ENCODE measurements at regions not wholly inside any gene's neighbourhood (a gene's known extent, or its start where the extent isn't known, plus 50 kb on each side); places are given as distances from the start of the nearest gene placed in this dataset.

DNA sequence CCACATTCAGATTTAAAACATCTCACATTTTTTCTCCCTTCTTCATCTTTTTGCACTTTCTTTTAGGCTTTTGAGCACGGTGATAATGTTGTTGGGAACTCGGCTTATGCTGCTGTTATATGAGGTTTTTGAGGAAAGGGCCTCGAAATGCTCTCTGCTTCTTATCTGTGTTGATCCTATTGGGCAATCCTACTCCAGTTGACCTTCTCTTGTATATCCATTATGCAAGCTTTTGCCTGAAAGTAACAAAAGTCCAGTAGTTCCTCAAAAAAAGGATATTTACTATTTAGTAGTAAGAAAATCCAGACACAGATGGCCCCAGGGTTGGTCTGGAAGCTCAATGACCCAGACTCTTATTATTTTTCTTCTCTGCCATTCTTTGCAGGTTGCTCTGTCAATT lies 57.7 kb upstream of the SPANXB1 start:
- H3K36me3 ChIP-seq (ENCODE audit: control insufficient read depth, insufficient read depth, low read length), result no peaks in the 10 kb centered on the region
- CTCF ChIA-PET, result no interaction called here
- no peaks in the 10 kb centered on the region for H3K4me1 ChIP-seq (ENCODE audit: control insufficient read depth, insufficient read depth, low read length)
- no TSS peak for BruUV-seq (replicated peaks)
- no peak overlapping the region for H3K27ac ChIP-seq (ENCODE audit: low read length)
- POLR2A ChIA-PET, result no interaction called here
- H3K27me3 ChIP-seq (ENCODE audit: control insufficient read depth, insufficient read depth, low read length), result no peaks in the 10 kb centered on the region
- intact Hi-C loops (cut with micrococcal nuclease; ENCODE audit: unreplicated experiment), result no loop called here
- ATAC-seq, result no peak
- no peak overlapping the region for H3K4me3 ChIP-seq (ENCODE audit: low read depth in 2 of 2, low read length in 2 of 2)
- in situ Hi-C loops (cut with HindIII; ENCODE audit: low pct_unique_long_range_greater_than_20kb, low sequenced_read_pairs), result no loop called here
- H3K9me3 ChIP-seq (ENCODE audit: control insufficient read depth, insufficient read depth, low read depth, low read length), result no peaks in the 10 kb centered on the region
- TF ChIP-seq, protein P1, sequence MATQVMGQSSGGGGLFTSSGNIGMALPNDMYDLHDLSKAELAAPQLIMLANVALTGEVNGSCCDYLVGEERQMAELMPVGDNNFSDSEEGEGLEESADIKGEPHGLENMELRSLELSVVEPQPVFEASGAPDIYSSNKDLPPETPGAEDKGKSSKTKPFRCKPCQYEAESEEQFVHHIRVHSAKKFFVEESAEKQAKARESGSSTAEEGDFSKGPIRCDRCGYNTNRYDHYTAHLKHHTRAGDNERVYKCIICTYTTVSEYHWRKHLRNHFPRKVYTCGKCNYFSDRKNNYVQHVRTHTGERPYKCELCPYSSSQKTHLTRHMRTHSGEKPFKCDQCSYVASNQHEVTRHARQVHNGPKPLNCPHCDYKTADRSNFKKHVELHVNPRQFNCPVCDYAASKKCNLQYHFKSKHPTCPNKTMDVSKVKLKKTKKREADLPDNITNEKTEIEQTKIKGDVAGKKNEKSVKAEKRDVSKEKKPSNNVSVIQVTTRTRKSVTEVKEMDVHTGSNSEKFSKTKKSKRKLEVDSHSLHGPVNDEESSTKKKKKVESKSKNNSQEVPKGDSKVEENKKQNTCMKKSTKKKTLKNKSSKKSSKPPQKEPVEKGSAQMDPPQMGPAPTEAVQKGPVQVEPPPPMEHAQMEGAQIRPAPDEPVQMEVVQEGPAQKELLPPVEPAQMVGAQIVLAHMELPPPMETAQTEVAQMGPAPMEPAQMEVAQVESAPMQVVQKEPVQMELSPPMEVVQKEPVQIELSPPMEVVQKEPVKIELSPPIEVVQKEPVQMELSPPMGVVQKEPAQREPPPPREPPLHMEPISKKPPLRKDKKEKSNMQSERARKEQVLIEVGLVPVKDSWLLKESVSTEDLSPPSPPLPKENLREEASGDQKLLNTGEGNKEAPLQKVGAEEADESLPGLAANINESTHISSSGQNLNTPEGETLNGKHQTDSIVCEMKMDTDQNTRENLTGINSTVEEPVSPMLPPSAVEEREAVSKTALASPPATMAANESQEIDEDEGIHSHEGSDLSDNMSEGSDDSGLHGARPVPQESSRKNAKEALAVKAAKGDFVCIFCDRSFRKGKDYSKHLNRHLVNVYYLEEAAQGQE (IDR thresholded peaks at IDR 0.05; ENCODE audit: insufficient read depth in 1 of 2, low read depth in 2 of 2, low read length in 1 of 2), result no peak
- no peak for TF ChIP-seq SIN3A (IDR thresholded peaks at IDR 0.05; ENCODE audit: borderline replicate concordance, insufficient read depth, low read depth, low read length)
- no peak for TF ChIP-seq POLR2AphosphoS5 (IDR thresholded peaks at IDR 0.05; ENCODE audit: low read depth, low read length)
- TF ChIP-seq TCF7L2 (IDR thresholded peaks at IDR 0.05; ENCODE audit: low read depth, low read length), result no peak
- TF ChIP-seq CTCF (IDR thresholded peaks at IDR 0.05), result no peak
- DNase-seq (ENCODE audit: low read depth, low spot score), result no peak

- Histone ChIP-seq H3K27me3 (ENCODE audit: control insufficient read depth, insufficient read depth, low read length) (no peaks in the 10 kb centered on the region), H3K27ac (ENCODE audit: low read length) (no peak overlapping the region), H3K4me1 (ENCODE audit: control insufficient read depth, insufficient read depth, low read length) (no peaks in the 10 kb centered on the region), H3K4me3 (ENCODE audit: low read depth in 2 of 2, low read length in 2 of 2) (no peak overlapping the region), H3K9me3 (ENCODE audit: control insufficient read depth, insufficient read depth, low read depth, low read length) (no peaks in the 10 kb centered on the region), H3K36me3 (ENCODE audit: control insufficient read depth, insufficient read depth, low read length) (no peaks in the 10 kb centered on the region)
- in situ Hi-C loops (cut with HindIII; ENCODE audit: low pct_unique_long_range_greater_than_20kb, low sequenced_read_pairs) (no loop called here), intact Hi-C loops (cut with micrococcal nuclease; ENCODE audit: unreplicated experiment) (no loop called here)
- CTCF ChIA-PET, result no interaction called here
- no TSS peak for BruUV-seq (replicated peaks)
- no peak for TF ChIP-seq TCF7L2 (IDR thresholded peaks at IDR 0.05; ENCODE audit: low read depth, low read length)
- TF ChIP-seq, protein P1 (IDR thresholded peaks at IDR 0.05; ENCODE audit: insufficient read depth in 1 of 2, low read depth in 2 of 2, low read length in 1 of 2), result no peak
- TF ChIP-seq SIN3A (IDR thresholded peaks at IDR 0.05; ENCODE audit: borderline replicate concordance, insufficient read depth, low read depth, low read length), result no peak
- no peak for TF ChIP-seq CTCF (IDR thresholded peaks at IDR 0.05)
- TF ChIP-seq POLR2AphosphoS5 (IDR thresholded peaks at IDR 0.05; ENCODE audit: low read depth, low read length), result no peak
- ATAC-seq (no peak), DNase-seq (ENCODE audit: low read depth, low spot score) (no peak)
- POLR2A ChIA-PET, result no interaction called here
Measured at GRCh38 chrX:140948827-140949226, 53.6 kb upstream of the SPANXB1 start.
